ENCODE measurements at regions not wholly inside any gene's neighbourhood (a gene's known extent, or its start where the extent isn't known, plus 50 kb on each side); places are given as distances from the start of the nearest gene placed in this dataset.

GRCh38 chr22:48803948-48804810, 1023.5 kb downstream of the BRD1 start:
- no peaks in the 10 kb centered on the region for H3K9me3 ChIP-seq
- DNase-seq, result no peak
- no peaks in the 10 kb centered on the region for H3K36me3 ChIP-seq
- no peak overlapping the region for H3K4me3 ChIP-seq
- no peak for TF ChIP-seq EP300 (IDR thresholded peaks at IDR 0.05)
- TF ChIP-seq POLR2AphosphoS5 (IDR thresholded peaks at IDR 0.05), result no peak
- TF ChIP-seq POLR2A (IDR thresholded peaks at IDR 0.05), result no peak
- TF ChIP-seq CTCF (IDR thresholded peaks at IDR 0.05), result no peak
- intact Hi-C loops (cut with DNase I), result no loop called here
- no peak overlapping the region for H3K27ac ChIP-seq
- peaks cover 0 to 30% (median 5%) of the 10 kb centered on the region in 3 donors for H3K27me3 ChIP-seq
- 81 to 88% methylated on average over 25 of the region's 25 CpGs for WGBS, 2 donors
- H3K4me1 ChIP-seq, result peaks cover 0 to 9% (median 0%) of the 10 kb centered on the region in 4 donors

- WGBS, 2 donors, result 72 to 77% methylated on average over 19 of the region's 19 CpGs
- Histone ChIP-seq H3K27ac (no peak overlapping the region), H3K4me3 (no peak overlapping the region), H3K9me3 (no peaks in the 10 kb centered on the region), H3K36me3 (no peaks in the 10 kb centered on the region), H3K4me1 (peaks cover 0 to 9% (median 0%) of the 10 kb centered on the region in 4 donors), H3K27me3 (peaks cover 0 to 30% (median 5%) of the 10 kb centered on the region in 3 donors)
- intact Hi-C loops (cut with DNase I), result no loop called here
- DNase-seq, result no peak
- TF ChIP-seq POLR2A (IDR thresholded peaks at IDR 0.05), result no peak
- no peak for TF ChIP-seq CTCF (IDR thresholded peaks at IDR 0.05)
- TF ChIP-seq EP300 (IDR thresholded peaks at IDR 0.05), result no peak
- no peak for TF ChIP-seq POLR2AphosphoS5 (IDR thresholded peaks at IDR 0.05)
Observed at GRCh38 chr22:48803171-48803947, 1024.3 kb downstream of the BRD1 start.

GRCh38 chr22:48802576-48802975, 1025.1 kb downstream of the BRD1 start:
- no peak overlapping the region for H3K27ac ChIP-seq
- no peak overlapping the region for H3K4me3 ChIP-seq
- DNase-seq, result no peak
- 80 to 84% methylated on average over 19 of the region's 19 CpGs for WGBS, 2 donors
- peaks cover 0 to 30% (median 5%) of the 10 kb centered on the region in 3 donors for H3K27me3 ChIP-seq
- intact Hi-C loops (cut with DNase I), result no loop called here
- H3K36me3 ChIP-seq, result no peaks in the 10 kb centered on the region
- peaks cover 0 to 9% (median 0%) of the 10 kb centered on the region in 4 donors for H3K4me1 ChIP-seq
- TF ChIP-seq POLR2AphosphoS5 (IDR thresholded peaks at IDR 0.05), result no peak
- TF ChIP-seq CTCF (IDR thresholded peaks at IDR 0.05), result no peak
- no peak for TF ChIP-seq EP300 (IDR thresholded peaks at IDR 0.05)
- no peak for TF ChIP-seq POLR2A (IDR thresholded peaks at IDR 0.05)
- H3K9me3 ChIP-seq, result no peaks in the 10 kb centered on the region

GRCh38 chr22:48800886-48801607, 1026.6 kb downstream of the BRD1 start:
- Histone ChIP-seq H3K27me3 (peaks cover 0 to 22% (median 5%) of the 10 kb centered on the region in 3 donors), H3K36me3 (no peaks in the 10 kb centered on the region), H3K4me3 (no peak overlapping the region), H3K27ac (no peak overlapping the region), H3K9me3 (no peaks in the 10 kb centered on the region), H3K4me1 (peaks cover 0 to 9% (median 0%) of the 10 kb centered on the region in 4 donors)
- WGBS, 2 donors, result 88 to 92% methylated on average over 14 of the region's 14 CpGs
- TF ChIP-seq CTCF (IDR thresholded peaks at IDR 0.05) (no peak), POLR2AphosphoS5 (IDR thresholded peaks at IDR 0.05) (no peak), POLR2A (IDR thresholded peaks at IDR 0.05) (no peak), EP300 (IDR thresholded peaks at IDR 0.05) (no peak)
- DNase-seq, result no peak
- intact Hi-C loops (cut with DNase I), result no loop called here
